SK-N-SH (cell line): ENCODE measurements at regions not wholly inside any gene's neighbourhood (a gene's known extent, or its start where the extent isn't known, plus 50 kb on each side); places are given as distances from the start of the nearest gene placed in this dataset.

Experiments
- CTCF ChIA-PET: fragments of 300-600, 350-600 bp; formaldehyde crosslinking; extraction: SDS; loops from one replicate; lab custom pipeline; 2021; lab: Yijun Ruan, JAX
- POLR2A ChIA-PET: fragments of 350-600 bp; sonication (Branson Sonifier 250); formaldehyde crosslinking; extraction: SDS; loops from one replicate; lab custom pipeline; 2020; ENCODE audit warnings: antibody characterized with exemption, inconsistent platforms; lab: Yijun Ruan, JAX
- DNase-seq: peaks from one replicate; pipeline ENCODE4 v3.0.0; 2012
- H2AFZ ChIP-seq: fragments of 200-600 bp; sonication (generic); 2 replicates; pipeline ENCODE4 v1.8.1; 2016; ENCODE audit warnings: antibody characterized with exemption, mild to moderate bottlenecking, low read depth
- H3F3A ChIP-seq: fragments of 200-600 bp; sonication (generic); replicated peaks from 2 replicates; pipeline ENCODE3; 2016; ENCODE audit warnings: antibody characterized with exemption, mild to moderate bottlenecking; ENCODE audit not compliant: insufficient read depth
- H3K27ac ChIP-seq, 2 experiments: fragments of 200-500 bp in 1 of 2; fragments of 200-600 bp in 1 of 2; sonication (Bioruptor generic) in 1 of 2; sonication (generic), shearing (Covaris generic) in 1 of 2; 2 replicates each; pipeline versions ENCODE4 v1.5.1 to v1.6.1; 2014 to 2016; ENCODE audit warnings: low read depth in 2 of 2, inconsistent platforms in 1 of 2, low read length in 1 of 2, mild to moderate bottlenecking in 1 of 2, mixed read lengths in 1 of 2
- H3K27me3 ChIP-seq: fragments of 200-600 bp; sonication (generic), shearing (Covaris generic); 2 replicates; pipeline ENCODE4 v1.6.1; 2016; ENCODE audit warnings: mixed run types; ENCODE audit not compliant: insufficient read depth
- H3K36me3 ChIP-seq, 2 experiments: fragments of 200-500 bp in 1 of 2; fragments of 200-600 bp in 1 of 2; sonication (Bioruptor generic) in 1 of 2; sonication (generic) in 1 of 2; replicated peaks in 1 of 2; 2 replicates each; pipeline versions ENCODE3 to v1.5.1; 2014 to 2016; ENCODE audit warnings: low read length in 1 of 2, mild to moderate bottlenecking in 1 of 2; ENCODE audit not compliant: insufficient read depth in 2 of 2, control insufficient read depth in 1 of 2
- H3K4me1 ChIP-seq, 2 experiments: fragments of 200-500 bp in 1 of 2; fragments of 200-600 bp in 1 of 2; sonication (Bioruptor generic) in 1 of 2; sonication (generic), shearing (Covaris generic) in 1 of 2; 2 replicates each; pipeline versions ENCODE4 v1.5.1 to v1.6.1; 2014 to 2016; ENCODE audit warnings: low read depth in 1 of 2, low read length in 1 of 2, mixed run types in 1 of 2; ENCODE audit not compliant: insufficient read depth in 2 of 2, control insufficient read depth in 1 of 2
- H3K4me2 ChIP-seq: fragments of 200-600 bp; sonication (generic), shearing (Covaris generic); 2 replicates; pipeline ENCODE4 v1.6.1; 2017; ENCODE audit warnings: mixed run types
- H3K4me3 ChIP-seq, 2 experiments: fragments of 200-500 bp in 1 of 2; fragments of 200-600 bp in 1 of 2; sonication (Bioruptor generic) in 1 of 2; sonication (generic), shearing (Covaris generic) in 1 of 2; 2 replicates each; pipeline versions ENCODE4 v1.5.1 to v1.8.1; 2014 to 2016; ENCODE audit warnings: low read depth in 2 of 2, inconsistent platforms in 1 of 2, low read length in 1 of 2, mild to moderate bottlenecking in 1 of 2, mixed read lengths in 1 of 2, moderate library complexity in 1 of 2
- H3K79me2 ChIP-seq: fragments of 200-600 bp; sonication (generic); 2 replicates; pipeline ENCODE4 v1.8.1; 2017; ENCODE audit warnings: mild to moderate bottlenecking; ENCODE audit not compliant: insufficient read depth
- H3K9ac ChIP-seq: fragments of 200-600 bp; sonication (generic); 2 replicates; pipeline ENCODE4 v1.6.1; 2017; ENCODE audit warnings: mixed run types
- H3K9me2 ChIP-seq: fragments of 200-600 bp; sonication (generic); 2 replicates; pipeline ENCODE4 v1.6.1; 2017; ENCODE audit warnings: mixed run types
- H3K9me3 ChIP-seq: fragments of 200-600 bp; sonication (generic); 2 replicates; pipeline ENCODE4 v1.6.1; 2017; ENCODE audit warnings: mixed run types, mild to moderate bottlenecking, moderate library complexity
- H4K20me1 ChIP-seq: fragments of 200-600 bp; sonication (generic); 2 replicates; pipeline ENCODE4 v1.6.1; 2017; ENCODE audit warnings: mild to moderate bottlenecking, mixed run types; ENCODE audit not compliant: insufficient read depth
- EZH2phosphoT487 ChIP-seq: fragments of 200-600 bp; sonication (generic); IDR thresholded peaks from 2 replicates; pipeline ENCODE4 v1.6.1; 2017; ENCODE audit warnings: low read depth, mixed run types, mild to moderate bottlenecking, antibody characterized with exemption, moderate library complexity, borderline replicate concordance
- FOSL2 ChIP-seq: IDR thresholded peaks from 2 replicates; pipeline ENCODE4 v1.4.0; 2012; ENCODE audit warnings: low read depth, mild to moderate bottlenecking, moderate library complexity, borderline replicate concordance
- FOXJ3 ChIP-seq: sonication (generic); formaldehyde crosslinking; IDR thresholded peaks from 2 replicates; pipeline ENCODE4 v1.5.1; 2020; ENCODE audit warnings: mild to moderate bottlenecking, missing genetic modification reagents
- GATA2 ChIP-seq: sonication (generic); formaldehyde crosslinking; IDR thresholded peaks from 2 replicates; pipeline ENCODE4 v1.5.0; 2020; ENCODE audit warnings: mild to moderate bottlenecking, missing genetic modification reagents
- JUND ChIP-seq: IDR thresholded peaks from 2 replicates; pipeline ENCODE4 v1.4.0; 2012
- RCOR1 ChIP-seq: fragments of 150-350 bp; IDR thresholded peaks from 2 replicates; pipeline ENCODE4 v1.6.1; 2017; ENCODE audit warnings: antibody characterized with exemption, low read length
- RXRA ChIP-seq: IDR thresholded peaks from 2 replicates; pipeline ENCODE4 v1.4.0; 2012; ENCODE audit warnings: low read depth, mild to moderate bottlenecking, borderline replicate concordance
- SIN3A ChIP-seq: IDR thresholded peaks from 2 replicates; pipeline ENCODE4 v1.6.1; 2012; ENCODE audit warnings: low read depth, mild to moderate bottlenecking, low read length, moderate library complexity, borderline replicate concordance
- TAF1 ChIP-seq: IDR thresholded peaks from 2 replicates; pipeline ENCODE4 v1.6.1; 2012; ENCODE audit warnings: low read depth, mild to moderate bottlenecking, low read length, moderate library complexity, borderline replicate concordance
- TCF12 ChIP-seq: IDR thresholded peaks from 2 replicates; pipeline ENCODE4 v1.4.0; 2012
- TEAD4 ChIP-seq: IDR thresholded peaks from 2 replicates; pipeline ENCODE4 v1.4.0; 2012; ENCODE audit warnings: mild to moderate bottlenecking, borderline replicate concordance; ENCODE audit not compliant: insufficient read depth
- WGBS: methylation state at CpG from one replicate; pipeline ENCODE4 v1.1.6; 2017; ENCODE audit warnings: low lambda C conversion rate; 5-methylcytosine and 5-hydroxymethylcytosine counted together
- TF ChIP-seq, protein P1 (sequence below): IDR thresholded peaks from 2 replicates; pipeline ENCODE4; 2012
- TF ChIP-seq, protein P2 (sequence below): IDR thresholded peaks from 2 replicates; pipeline ENCODE4 v1.4.0; 2012; ENCODE audit warnings: low read depth, borderline replicate concordance
- TF ChIP-seq, protein P3 (sequence below): fragments of 150-350 bp; IDR thresholded peaks from 2 replicates; pipeline ENCODE4 v1.6.1; 2017; ENCODE audit warnings: antibody characterized with exemption, low read length, low read depth, borderline replicate concordance

DNA sequence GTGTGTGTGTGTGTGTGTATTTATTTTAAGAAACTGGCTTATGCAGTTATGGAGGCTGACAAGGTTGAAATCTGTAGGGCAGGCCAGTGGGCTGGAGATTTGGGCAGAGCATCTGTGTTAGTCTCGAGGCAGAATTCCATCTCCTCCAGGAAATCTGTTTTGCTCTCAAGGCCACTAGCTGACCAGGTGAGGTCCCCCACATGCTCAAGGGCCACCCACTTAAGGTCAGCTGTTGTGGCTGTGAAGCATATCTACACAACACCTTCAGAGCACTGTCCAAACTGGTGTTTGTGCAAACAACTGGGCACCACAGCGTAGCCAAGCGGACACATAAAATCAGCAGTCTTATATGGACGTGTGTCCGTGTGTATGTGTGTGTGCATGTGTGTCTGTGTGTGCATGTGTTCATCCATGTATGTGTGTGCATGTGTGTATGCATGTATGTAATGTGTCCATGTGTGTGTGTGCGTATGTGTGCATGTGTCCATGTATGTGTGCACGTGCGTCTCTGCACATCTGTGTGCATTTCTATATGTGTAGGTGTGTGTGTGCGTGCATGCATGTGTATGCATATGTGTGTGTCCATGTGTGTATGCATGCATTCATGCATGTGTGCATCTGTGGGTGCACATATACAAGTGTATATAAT, 400.9 kb downstream of the BRD1 start:
- WGBS, result 19% methylated on average over 8 of the region's 9 CpGs
- POLR2A ChIA-PET, result no interaction called here

GRCh38 chr22:49426098-49426497, 401.6 kb downstream of the BRD1 start:
- Histone ChIP-seq H3K36me3 (no peaks in the 10 kb centered on the region), H2AFZ (no peak overlapping the region), H3K27ac (no peak overlapping the region), H3K4me2 (no peak overlapping the region), H3K27me3 (no peaks in the 10 kb centered on the region; the same call in 1 of the 2 replicates), H3K9me3 (no peaks in the 10 kb centered on the region), H4K20me1 (no peaks in the 10 kb centered on the region), H3K4me1 (no peaks in the 10 kb centered on the region), H3F3A (no peaks in the 10 kb centered on the region), H3K79me2 (no peaks in the 10 kb centered on the region), H3K9ac (no peak overlapping the region), H3K9me2 (no peaks in the 10 kb centered on the region), H3K4me3 (no peak overlapping the region)
- no peak for TF ChIP-seq FOSL2
- CTCF ChIA-PET, result interaction anchor here (1.5 kb wide), 1 partner anchor 207 kb away, joined by 3 read pairs; no protein-coding TSS in a partner anchor
- POLR2A ChIA-PET, result no interaction called here
- DNase-seq, result no peak
- WGBS, result 2% methylated on average over 7 of the region's 7 CpGs

More for the DNA sequence above, 400.9 kb downstream of the BRD1 start:
- DNase-seq, result no peak
- no peak overlapping the region for H3K4me2 ChIP-seq
- H3K79me2 ChIP-seq, result no peaks in the 10 kb centered on the region
- no peak overlapping the region for H3K4me3 ChIP-seq
- H3K9me3 ChIP-seq, result no peaks in the 10 kb centered on the region
- H2AFZ ChIP-seq, result no peak overlapping the region
- no peak overlapping the region for H3K27ac ChIP-seq
- no peaks in the 10 kb centered on the region; the same call in 1 of the 2 replicates for H3K27me3 ChIP-seq
- H3K4me1 ChIP-seq, result no peaks in the 10 kb centered on the region
- no peaks in the 10 kb centered on the region for H4K20me1 ChIP-seq
- no peak overlapping the region for H3K9ac ChIP-seq
- TF ChIP-seq, protein P1, sequence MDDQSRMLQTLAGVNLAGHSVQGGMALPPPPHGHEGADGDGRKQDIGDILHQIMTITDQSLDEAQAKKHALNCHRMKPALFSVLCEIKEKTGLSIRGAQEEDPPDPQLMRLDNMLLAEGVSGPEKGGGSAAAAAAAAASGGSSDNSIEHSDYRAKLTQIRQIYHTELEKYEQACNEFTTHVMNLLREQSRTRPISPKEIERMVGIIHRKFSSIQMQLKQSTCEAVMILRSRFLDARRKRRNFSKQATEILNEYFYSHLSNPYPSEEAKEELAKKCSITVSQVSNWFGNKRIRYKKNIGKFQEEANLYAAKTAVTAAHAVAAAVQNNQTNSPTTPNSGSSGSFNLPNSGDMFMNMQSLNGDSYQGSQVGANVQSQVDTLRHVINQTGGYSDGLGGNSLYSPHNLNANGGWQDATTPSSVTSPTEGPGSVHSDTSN, result no peak
- TF ChIP-seq RXRA, result no peak
- no peak for TF ChIP-seq GATA2 (CRISPR knock-in tag)
- TF ChIP-seq TEAD4, result no peak
- TF ChIP-seq EZH2phosphoT487, result no peak
- no peak for TF ChIP-seq TCF12
- TF ChIP-seq FOXJ3 (CRISPR knock-in tag), result no peak
- TF ChIP-seq, protein P2, sequence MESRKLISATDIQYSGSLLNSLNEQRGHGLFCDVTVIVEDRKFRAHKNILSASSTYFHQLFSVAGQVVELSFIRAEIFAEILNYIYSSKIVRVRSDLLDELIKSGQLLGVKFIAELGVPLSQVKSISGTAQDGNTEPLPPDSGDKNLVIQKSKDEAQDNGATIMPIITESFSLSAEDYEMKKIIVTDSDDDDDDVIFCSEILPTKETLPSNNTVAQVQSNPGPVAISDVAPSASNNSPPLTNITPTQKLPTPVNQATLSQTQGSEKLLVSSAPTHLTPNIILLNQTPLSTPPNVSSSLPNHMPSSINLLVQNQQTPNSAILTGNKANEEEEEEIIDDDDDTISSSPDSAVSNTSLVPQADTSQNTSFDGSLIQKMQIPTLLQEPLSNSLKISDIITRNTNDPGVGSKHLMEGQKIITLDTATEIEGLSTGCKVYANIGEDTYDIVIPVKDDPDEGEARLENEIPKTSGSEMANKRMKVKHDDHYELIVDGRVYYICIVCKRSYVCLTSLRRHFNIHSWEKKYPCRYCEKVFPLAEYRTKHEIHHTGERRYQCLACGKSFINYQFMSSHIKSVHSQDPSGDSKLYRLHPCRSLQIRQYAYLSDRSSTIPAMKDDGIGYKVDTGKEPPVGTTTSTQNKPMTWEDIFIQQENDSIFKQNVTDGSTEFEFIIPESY, result no peak
- no peak for TF ChIP-seq RCOR1
- TF ChIP-seq, protein P3, sequence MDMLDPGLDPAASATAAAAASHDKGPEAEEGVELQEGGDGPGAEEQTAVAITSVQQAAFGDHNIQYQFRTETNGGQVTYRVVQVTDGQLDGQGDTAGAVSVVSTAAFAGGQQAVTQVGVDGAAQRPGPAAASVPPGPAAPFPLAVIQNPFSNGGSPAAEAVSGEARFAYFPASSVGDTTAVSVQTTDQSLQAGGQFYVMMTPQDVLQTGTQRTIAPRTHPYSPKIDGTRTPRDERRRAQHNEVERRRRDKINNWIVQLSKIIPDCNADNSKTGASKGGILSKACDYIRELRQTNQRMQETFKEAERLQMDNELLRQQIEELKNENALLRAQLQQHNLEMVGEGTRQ, result no peak
- no peak for TF ChIP-seq TAF1
- no peak for TF ChIP-seq SIN3A
- TF ChIP-seq JUND, result no peak
- no peak for TF ChIP-seq FOSL2
- H3K9me2 ChIP-seq, result no peaks in the 10 kb centered on the region
- H3F3A ChIP-seq, result no peaks in the 10 kb centered on the region
- CTCF ChIA-PET, result no interaction called here
- H3K36me3 ChIP-seq, result no peaks in the 10 kb centered on the region
